ENCODE measurements at regions not wholly inside any gene's neighbourhood (a gene's known extent, or its start where the extent isn't known, plus 50 kb on each side); places are given as distances from the start of the nearest gene placed in this dataset.

DNA sequence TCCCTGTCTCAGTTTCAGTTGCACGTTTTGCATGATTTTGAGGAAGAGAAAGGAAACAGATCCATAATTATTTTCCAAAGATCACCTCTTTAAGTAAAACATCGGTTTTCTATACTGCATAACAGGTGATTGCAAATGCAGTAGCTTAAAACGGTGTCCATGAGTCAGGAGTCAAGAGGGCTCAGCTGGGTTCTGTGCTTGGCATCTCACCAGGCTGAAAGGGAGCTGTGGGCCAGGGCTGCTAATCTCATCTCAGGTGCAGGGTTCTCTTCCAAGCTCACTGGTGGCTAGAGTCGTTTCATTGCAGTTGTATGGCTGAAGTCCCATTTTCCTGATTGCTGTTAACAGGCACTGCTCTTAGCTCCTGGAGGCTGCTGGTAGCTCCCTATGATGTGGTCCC lies 57.0 kb upstream of the PRKCQ start:
- TF ChIP-seq EZH2 (IDR thresholded peaks at IDR 0.05; ENCODE audit: insufficient read depth, poor library complexity, severe bottlenecking): no peak
- TF ChIP-seq EZH2phosphoT487 (IDR thresholded peaks at IDR 0.05; ENCODE audit: insufficient read depth, low read depth): no peak
